Adrenal gland (tissue), 9 donors: ENCODE measurements at regions not wholly inside any gene's neighbourhood (a gene's known extent, or its start where the extent isn't known, plus 50 kb on each side); places are given as distances from the start of the nearest gene placed in this dataset.
"Not testable (repeated sequence)": the region's sequence is repeated elsewhere in the genome, so short reads cannot be mapped to it uniquely, and the experiment has no call there.

ENCODE experiments used
- DNase-seq, 7 donors: peaks; one replicate each; pipeline ENCODE4 v3.0.0-alpha.2; 2019 to 2020
- H3K27ac ChIP-seq, 5 donors: fragments of 200-600 bp; sonication (generic) in 4 of 5; 1 replicate in 3 of 5; 2 replicates in 2 of 5; pipeline versions ENCODE4 v1.5.1 to v1.8.0; 2016 to 2020; ENCODE audit warnings: mild to moderate bottlenecking in 1 of 5
- H3K27me3 ChIP-seq: fragments of 200-600 bp; 2 replicates; pipeline ENCODE4 v1.8.0; 2021
- H3K36me3 ChIP-seq, 2 donors: fragments of 200-600 bp; replicated peaks in 1 of 2; 1 replicate in 1 of 2; 2 replicates in 1 of 2; pipeline versions ENCODE4 v1.5.1 to v1.8.0; 2018 to 2022
- H3K4me1 ChIP-seq, 2 donors: fragments of 200-600 bp; replicated peaks in 1 of 2; 1 replicate in 1 of 2; 2 replicates in 1 of 2; pipeline versions ENCODE4 v1.5.1 to v1.8.0; 2018 to 2021
- H3K4me3 ChIP-seq, 4 donors: fragments of 200-600 bp; sonication (generic) in 3 of 4; one replicate each; pipeline ENCODE4 v1.5.1; 2016 to 2018
- H3K9me3 ChIP-seq, 3 donors: fragments of 200-600 bp; sonication (generic) in 1 of 3; replicated peaks in 1 of 3; 1 replicate in 2 of 3; 2 replicates in 1 of 3; pipeline versions ENCODE4 v1.5.1 to v1.8.0; 2016 to 2021
- CTCF ChIP-seq, 6 experiments: fragments of 450-650 bp in 4 of 6; fragments of 200-600 bp in 2 of 6; sonication (generic) in 1 of 6; IDR thresholded peaks; 1 replicate in 5 of 6; 2 replicates in 1 of 6; pipeline versions ENCODE4 v1.5.1 to v1.8.0; 2016 to 2021; ENCODE audit warnings: antibody characterized with exemption in 6 of 6, mild to moderate bottlenecking in 2 of 6, moderate library complexity in 1 of 6
- POLR2A ChIP-seq, 2 donors: fragments of 450-650 bp; IDR thresholded peaks; one replicate each; pipeline ENCODE4 v1.6.1; 2017; ENCODE audit warnings: antibody characterized with exemption in 2 of 2, mild to moderate bottlenecking in 2 of 2, moderate library complexity in 1 of 2
- WGBS, 4 donors: extraction: QIAGEN DNeasy Blood & Tissue Kit in 2 of 4; methylation state at CpG; one replicate each; pipeline versions ENCODE4 v1.1.5 to v1.1.7; 2013 to 2017; 5-methylcytosine and 5-hydroxymethylcytosine counted together
- intact Hi-C, 2 donors: fragments of 100-400 bp; cut with DNase I; formaldehyde crosslinking; loops; one replicate each; pipeline versions ENCODE4 v1.14.1 to v1.15.0; 2022 to 2023
- donor health status: healthy with polysubstance abuse.
- donor health status: Bipolar disorder and iron deficiency.
- donor health status: DM: yes; HTN: yes; CAD: no.
- donor health status: DM: no; HTN: no; CAD: no.
- donor health status: DM: no; HTN: no; CAD: no.

GRCh38 chr17:53627511-53627910 lies 195.2 kb upstream of the KIF2B start:
- Histone ChIP-seq H3K36me3 (no peaks in the 10 kb centered on the region), H3K4me3 (no peak overlapping the region), H3K9me3 (no peaks in the 10 kb centered on the region), H3K27me3 (no peaks in the 10 kb centered on the region), H3K27ac (no peak overlapping the region), H3K4me1 (no peaks in the 10 kb centered on the region)
- no peak for TF ChIP-seq CTCF (IDR thresholded peaks at IDR 0.05)
- TF ChIP-seq POLR2A (IDR thresholded peaks at IDR 0.05): no peak
- DNase-seq: no peak
- intact Hi-C loops: no loop called here
- WGBS, 4 donors: 37 to 77% (median 44%) methylated on average over 1 of the region's 1 CpG

GRCh38 chr17:53626286-53626685 lies 196.4 kb upstream of the KIF2B start:
- H3K36me3 ChIP-seq: no peaks in the 10 kb centered on the region
- DNase-seq: no peak
- no peak overlapping the region for H3K27ac ChIP-seq
- TF ChIP-seq CTCF (IDR thresholded peaks at IDR 0.05) (no peak), POLR2A (IDR thresholded peaks at IDR 0.05) (no peak)
- no peak overlapping the region for H3K4me3 ChIP-seq
- WGBS, 4 donors: 71 to 83% (median 80%) methylated on average over 1 of the region's 1 CpG
- H3K9me3 ChIP-seq: no peaks in the 10 kb centered on the region
- no peaks in the 10 kb centered on the region for H3K27me3 ChIP-seq
- no peaks in the 10 kb centered on the region for H3K4me1 ChIP-seq
- intact Hi-C loops: no loop called here

- no peaks in the 10 kb centered on the region for H3K36me3 ChIP-seq
These were observed 203.7 kb upstream of the KIF2B start for GRCh38 chr17:53619025-53619424.

GRCh38 chr17:53608208-53608607 lies 214.5 kb upstream of the KIF2B start:
- DNase-seq, H3K27ac ChIP-seq, intact Hi-C loops, H3K4me1 ChIP-seq, H3K27me3 ChIP-seq, H3K36me3 ChIP-seq, H3K9me3 ChIP-seq, H3K4me3 ChIP-seq: not testable (repeated sequence)
- WGBS, 4 donors: 82 to 87% (median 84%) methylated on average over 5 of the region's 5 CpGs

More at GRCh38 chr17:53619025-53619424, 203.7 kb upstream of the KIF2B start:
- H3K4me1 ChIP-seq: no peaks in the 10 kb centered on the region
- WGBS, 4 donors: 48 to 60% (median 53%) methylated on average over 3 of the region's 3 CpGs
- TF ChIP-seq POLR2A (IDR thresholded peaks at IDR 0.05): no peak
- no peak for TF ChIP-seq CTCF (IDR thresholded peaks at IDR 0.05)
- intact Hi-C loops: no loop called here
- H3K27me3 ChIP-seq: no peaks in the 10 kb centered on the region
- H3K9me3 ChIP-seq: no peaks in the 10 kb centered on the region
- no peak overlapping the region for H3K27ac ChIP-seq
- no peak overlapping the region for H3K4me3 ChIP-seq
- no peak for DNase-seq

GRCh38 chr17:53607475-53607874 lies 215.3 kb upstream of the KIF2B start:
- H3K36me3 ChIP-seq: no peaks in the 10 kb centered on the region
- no peaks in the 10 kb centered on the region for H3K4me1 ChIP-seq
- H3K4me3 ChIP-seq: no peak overlapping the region
- H3K27ac ChIP-seq: no peak overlapping the region
- WGBS, 4 donors: 13 to 27% (median 16%) methylated on average over 1 of the region's 1 CpG
- DNase-seq: no peak
- intact Hi-C loops: no loop called here
- H3K9me3 ChIP-seq: no peaks in the 10 kb centered on the region
- H3K27me3 ChIP-seq: no peaks in the 10 kb centered on the region
- TF ChIP-seq POLR2A (IDR thresholded peaks at IDR 0.05) (no peak), CTCF (IDR thresholded peaks at IDR 0.05) (no peak)
